ENCODE measurements at regions not wholly inside any gene's neighbourhood (a gene's known extent, or its start where the extent isn't known, plus 50 kb on each side); places are given as distances from the start of the nearest gene placed in this dataset.

DNA sequence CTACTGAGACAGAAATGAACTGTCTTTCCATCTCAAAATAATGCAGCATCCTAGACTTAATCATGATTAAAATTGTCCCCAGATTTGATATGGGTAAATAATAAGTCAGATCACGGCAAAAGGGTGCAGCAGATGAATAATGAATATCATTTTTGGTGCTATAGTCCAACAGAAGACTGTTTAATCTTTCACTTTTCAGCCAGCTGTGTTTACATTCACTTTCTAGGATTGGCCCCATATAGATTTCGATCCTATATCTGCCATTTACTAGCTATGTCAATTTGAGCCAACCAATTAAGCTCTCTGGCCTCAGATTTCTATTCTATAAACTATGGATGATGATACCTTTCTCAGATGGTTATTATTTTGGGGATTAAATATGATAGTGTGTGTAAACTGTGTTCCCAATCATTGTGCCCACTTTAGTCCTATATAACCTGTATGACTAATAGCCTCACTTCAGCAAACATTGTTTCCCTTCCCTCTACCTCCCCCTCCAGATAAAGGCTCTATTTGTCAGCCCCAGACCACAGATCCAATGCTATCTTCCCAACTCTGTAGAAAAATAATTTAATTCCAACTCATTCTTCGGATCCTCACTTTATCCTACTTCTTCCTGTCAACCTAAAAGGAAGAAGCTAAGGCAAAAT, 53.6 kb upstream of the NT5E start:
- Histone ChIP-seq H3K36me3 (replicated peaks) (no peaks in the 10 kb centered on the region), H3K4me1 (no peaks in the 10 kb centered on the region), H3K27me3 (ENCODE audit: low read depth) (no peaks in the 10 kb centered on the region), H3K4me3 (no peak overlapping the region), H3K9me3 (no peaks in the 10 kb centered on the region)
- no peak for DNase-seq (ENCODE audit: low spot score in 2 of 2)
- in situ Hi-C loops (cut with MboI; ENCODE audit: low sequenced_read_pairs): no loop called here

DNA sequence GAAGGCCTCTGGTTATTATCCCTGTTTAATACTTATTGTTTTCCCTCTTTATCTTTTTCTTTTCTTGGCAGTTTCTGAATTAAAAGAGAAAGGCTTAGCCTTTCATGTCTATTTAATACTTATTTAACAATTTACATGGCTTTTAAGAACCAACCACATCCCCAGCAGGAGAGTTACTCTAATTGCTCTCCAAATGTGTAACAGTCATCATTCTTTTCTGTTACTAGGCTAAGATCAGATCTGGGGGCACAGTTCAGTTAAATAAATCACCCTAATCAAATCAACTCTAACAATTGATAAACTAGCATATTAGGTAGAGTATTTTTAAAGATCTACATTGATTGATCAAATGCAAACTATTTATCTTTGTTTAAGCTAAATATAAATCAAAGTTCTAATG, 54.1 kb upstream of the NT5E start:
- Histone ChIP-seq H3K4me3 (no peak overlapping the region), H3K36me3 (replicated peaks) (no peaks in the 10 kb centered on the region), H3K9me3 (no peaks in the 10 kb centered on the region), H3K27me3 (ENCODE audit: low read depth) (no peaks in the 10 kb centered on the region), H3K4me1 (no peaks in the 10 kb centered on the region)
- no peak for DNase-seq (ENCODE audit: low spot score in 2 of 2)
- in situ Hi-C loops (cut with MboI; ENCODE audit: low sequenced_read_pairs): no loop called here

DNA sequence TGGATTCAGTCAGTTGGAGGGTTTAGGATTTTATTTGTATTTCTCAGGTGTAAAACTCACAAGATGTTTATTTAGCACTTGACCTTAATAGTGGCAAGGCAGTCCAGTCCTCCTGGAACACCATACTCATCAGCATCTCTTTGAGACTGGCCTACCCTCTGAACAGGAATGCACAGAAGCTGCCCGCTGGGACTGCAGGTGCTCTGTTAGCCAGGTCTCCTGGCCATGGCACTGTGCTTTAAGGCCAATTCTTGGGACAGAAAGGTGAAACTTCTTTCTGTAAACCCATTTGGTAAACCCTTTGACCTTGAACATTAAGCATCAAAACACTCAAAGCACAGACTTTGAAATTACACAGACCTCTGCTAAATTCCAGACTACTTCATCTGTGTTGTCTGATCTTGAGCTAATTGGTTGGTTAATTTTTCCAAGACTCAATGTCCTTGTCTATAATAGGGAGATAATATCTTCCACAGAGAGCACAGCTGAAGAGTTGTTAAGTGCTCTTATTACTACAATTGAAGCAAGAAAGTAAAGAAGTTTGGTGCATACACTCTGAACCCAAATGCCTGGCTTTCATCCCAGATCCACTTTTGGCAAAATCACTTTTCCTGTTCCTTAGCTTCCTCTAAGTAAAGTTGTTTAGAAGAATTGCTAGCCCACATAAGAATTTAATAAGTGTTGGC, 54.9 kb upstream of the NT5E start:
- H3K4me1 ChIP-seq: no peaks in the 10 kb centered on the region
- H3K4me3 ChIP-seq: no peak overlapping the region
- no peaks in the 10 kb centered on the region for H3K36me3 ChIP-seq (replicated peaks)
- no peaks in the 10 kb centered on the region for H3K9me3 ChIP-seq
- DNase-seq (ENCODE audit: low spot score in 2 of 2): no peak
- in situ Hi-C loops (cut with MboI; ENCODE audit: low sequenced_read_pairs): no loop called here
- no peaks in the 10 kb centered on the region for H3K27me3 ChIP-seq (ENCODE audit: low read depth)

DNA sequence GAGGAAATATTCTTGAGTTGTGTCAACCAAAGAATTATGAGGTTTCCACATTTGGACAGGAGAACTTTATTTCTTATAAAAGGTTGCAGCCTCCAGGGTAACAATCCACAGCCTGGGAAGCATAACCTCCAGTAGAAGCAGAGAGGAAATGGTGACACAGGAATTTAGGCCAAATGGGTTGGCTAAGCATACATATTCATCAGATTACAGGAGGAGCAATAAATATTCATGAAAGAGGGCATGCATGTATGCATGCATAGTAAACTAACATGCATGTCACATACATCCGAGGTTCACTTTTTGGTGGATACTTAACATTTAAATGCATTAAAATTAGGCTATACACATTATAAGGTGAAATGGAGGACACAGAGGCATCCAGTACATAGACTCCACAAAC, 55.7 kb upstream of the NT5E start:
- H3K36me3 ChIP-seq (replicated peaks): no peaks in the 10 kb centered on the region
- H3K4me3 ChIP-seq: no peak overlapping the region
- no peak for DNase-seq (ENCODE audit: low spot score in 2 of 2)
- in situ Hi-C loops (cut with MboI; ENCODE audit: low sequenced_read_pairs): no loop called here
- H3K4me1 ChIP-seq: no peaks in the 10 kb centered on the region
- no peaks in the 10 kb centered on the region for H3K27me3 ChIP-seq (ENCODE audit: low read depth)
- no peaks in the 10 kb centered on the region for H3K9me3 ChIP-seq

DNA sequence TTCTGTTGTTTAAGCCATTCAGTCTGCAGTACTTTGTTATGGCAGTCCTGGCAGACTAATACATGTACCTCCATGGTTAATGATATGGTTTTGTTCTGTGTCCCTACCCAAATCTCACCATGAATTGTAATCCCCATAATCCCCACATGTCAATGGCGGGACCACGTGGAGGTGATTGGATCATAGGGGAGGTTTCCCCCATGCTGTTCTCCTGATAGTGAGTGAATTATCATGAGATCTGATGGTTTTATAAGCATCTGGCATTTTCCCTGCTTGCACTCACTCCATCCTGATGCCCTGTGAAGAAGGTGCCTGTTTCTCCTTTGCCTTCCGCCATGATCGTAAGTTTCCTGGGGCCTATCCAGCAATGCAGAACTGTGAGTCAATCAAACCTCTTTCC, 57.5 kb upstream of the NT5E start:
- DNase-seq (ENCODE audit: low spot score in 2 of 2): no peak

DNA sequence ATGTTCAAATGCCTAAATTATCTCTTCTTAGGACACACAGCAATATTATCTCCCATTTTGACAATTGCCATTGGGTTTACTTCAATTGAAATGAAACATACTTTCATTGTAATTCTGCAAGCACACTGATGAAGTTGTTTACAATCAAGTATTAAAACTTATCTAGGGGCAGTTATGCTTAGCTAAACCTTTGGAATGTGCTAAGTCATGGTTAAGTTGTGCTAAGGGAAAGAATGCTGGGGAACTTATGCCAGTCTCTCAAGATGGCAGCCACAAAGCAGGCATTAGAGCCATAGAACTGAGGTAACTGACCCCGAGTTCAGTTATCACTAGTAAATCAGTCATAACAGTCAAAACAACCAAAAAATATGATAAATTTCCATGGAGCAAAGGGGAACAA, 59.1 kb upstream of the NT5E start:
- H3K27me3 ChIP-seq (ENCODE audit: low read depth): no peaks in the 10 kb centered on the region
- no peaks in the 10 kb centered on the region for H3K36me3 ChIP-seq (replicated peaks)
- no peak for DNase-seq (ENCODE audit: low spot score in 2 of 2)
- H3K4me1 ChIP-seq: no peaks in the 10 kb centered on the region
- H3K9me3 ChIP-seq: no peaks in the 10 kb centered on the region
- in situ Hi-C loops (cut with MboI; ENCODE audit: low sequenced_read_pairs): no loop called here
- no peak overlapping the region for H3K4me3 ChIP-seq

More for the DNA sequence above, 57.5 kb upstream of the NT5E start:
- Histone ChIP-seq H3K9me3 (no peaks in the 10 kb centered on the region), H3K36me3 (replicated peaks) (no peaks in the 10 kb centered on the region), H3K4me1 (no peaks in the 10 kb centered on the region), H3K4me3 (no peak overlapping the region), H3K27me3 (ENCODE audit: low read depth) (no peaks in the 10 kb centered on the region)
- in situ Hi-C loops (cut with MboI; ENCODE audit: low sequenced_read_pairs): no loop called here

DNA sequence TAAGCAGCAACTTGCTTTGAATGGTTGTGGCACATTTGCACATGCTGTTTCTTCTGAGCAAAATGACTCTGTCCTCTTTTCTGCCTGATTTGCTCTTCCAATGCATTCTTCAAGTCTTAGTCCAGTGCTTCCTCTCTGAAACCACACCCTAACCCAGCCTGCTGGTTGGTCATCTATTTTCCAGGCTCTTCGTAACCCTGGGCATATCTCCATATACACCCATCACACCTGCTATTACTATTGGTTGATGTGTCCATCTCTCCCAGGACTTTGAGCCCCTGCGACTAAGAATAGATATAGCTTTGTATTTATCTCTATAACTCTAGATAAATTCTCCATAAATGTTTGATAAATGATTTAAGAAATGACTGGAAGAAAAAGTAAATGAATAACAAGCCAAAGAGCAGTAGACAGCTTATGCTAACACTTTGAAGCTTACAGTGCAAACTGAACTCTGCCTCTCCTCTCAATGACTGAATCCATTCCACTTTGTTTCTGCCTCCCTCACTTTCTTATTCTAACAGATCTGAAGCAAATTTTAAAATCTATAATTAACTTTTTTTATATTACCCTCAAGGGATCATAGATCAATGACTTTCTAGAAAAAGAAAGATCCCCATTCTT, 59.7 kb upstream of the NT5E start:
- Histone ChIP-seq H3K4me1 (no peaks in the 10 kb centered on the region), H3K4me3 (no peak overlapping the region), H3K9me3 (no peaks in the 10 kb centered on the region), H3K27me3 (ENCODE audit: low read depth) (no peaks in the 10 kb centered on the region), H3K36me3 (replicated peaks) (no peaks in the 10 kb centered on the region)
- in situ Hi-C loops (cut with MboI; ENCODE audit: low sequenced_read_pairs): no loop called here
- DNase-seq (ENCODE audit: low spot score in 2 of 2): no peak

DNA sequence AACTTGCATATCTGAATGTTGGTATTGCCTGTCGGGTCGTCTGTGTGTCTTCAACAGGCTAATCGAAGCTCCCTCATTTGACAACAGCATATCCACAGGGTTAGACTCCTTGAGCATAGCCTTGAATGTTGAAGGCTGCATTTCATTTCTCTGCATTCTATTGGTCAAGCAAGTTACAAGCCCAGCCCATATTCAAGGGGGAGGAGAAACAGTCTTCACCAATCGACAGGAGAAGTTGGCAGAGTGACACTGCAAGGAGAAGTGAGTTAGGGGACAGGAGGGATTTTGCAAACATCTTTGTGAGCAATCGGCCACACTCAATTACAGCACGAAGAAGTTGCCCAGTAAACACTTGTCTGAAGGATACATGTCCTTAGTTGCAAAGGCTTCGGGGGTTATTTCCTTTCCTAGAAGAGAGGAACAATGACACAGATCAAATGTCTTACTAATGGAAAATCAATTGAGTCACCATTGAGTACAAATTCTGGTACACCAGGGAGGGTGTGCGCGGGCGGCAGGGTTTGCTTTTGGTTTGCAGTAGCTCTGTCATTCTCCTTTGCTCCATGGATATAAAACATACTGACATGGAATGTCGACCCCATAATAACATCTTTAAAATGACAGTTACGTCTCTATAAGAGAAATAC, 60.6 kb upstream of the NT5E start:
- DNase-seq (ENCODE audit: low spot score in 2 of 2): no peak
- Histone ChIP-seq H3K9me3 (no peaks in the 10 kb centered on the region), H3K4me1 (no peaks in the 10 kb centered on the region), H3K36me3 (replicated peaks) (no peaks in the 10 kb centered on the region), H3K27me3 (ENCODE audit: low read depth) (no peaks in the 10 kb centered on the region), H3K4me3 (no peak overlapping the region)
- in situ Hi-C loops (cut with MboI; ENCODE audit: low sequenced_read_pairs): no loop called here

DNA sequence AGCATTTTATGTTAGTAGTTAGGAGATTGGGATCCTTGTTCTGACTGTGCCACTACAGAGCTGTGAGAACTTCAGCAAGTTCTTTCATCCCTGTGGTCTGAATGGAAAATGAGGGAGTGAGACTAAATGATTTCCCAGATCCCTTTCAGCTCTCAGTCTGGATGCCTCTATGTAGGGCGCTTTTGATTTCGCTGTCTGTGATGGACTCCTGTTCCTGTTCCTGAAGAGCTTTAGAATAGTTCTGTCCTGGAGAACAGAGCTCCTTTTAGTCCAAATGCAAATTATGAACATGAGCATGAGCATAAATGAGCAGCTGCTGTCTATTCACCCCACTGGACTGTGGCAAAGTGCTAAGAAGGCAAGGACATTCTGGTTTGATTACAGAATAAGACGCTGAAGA, 61.4 kb upstream of the NT5E start:
- no peaks in the 10 kb centered on the region for H3K4me1 ChIP-seq
- H3K27me3 ChIP-seq (ENCODE audit: low read depth): no peaks in the 10 kb centered on the region
- H3K4me3 ChIP-seq: no peak overlapping the region
- no peak for DNase-seq (ENCODE audit: low spot score in 2 of 2)
- no peaks in the 10 kb centered on the region for H3K36me3 ChIP-seq (replicated peaks)
- in situ Hi-C loops (cut with MboI; ENCODE audit: low sequenced_read_pairs): no loop called here
- H3K9me3 ChIP-seq: no peaks in the 10 kb centered on the region

DNA sequence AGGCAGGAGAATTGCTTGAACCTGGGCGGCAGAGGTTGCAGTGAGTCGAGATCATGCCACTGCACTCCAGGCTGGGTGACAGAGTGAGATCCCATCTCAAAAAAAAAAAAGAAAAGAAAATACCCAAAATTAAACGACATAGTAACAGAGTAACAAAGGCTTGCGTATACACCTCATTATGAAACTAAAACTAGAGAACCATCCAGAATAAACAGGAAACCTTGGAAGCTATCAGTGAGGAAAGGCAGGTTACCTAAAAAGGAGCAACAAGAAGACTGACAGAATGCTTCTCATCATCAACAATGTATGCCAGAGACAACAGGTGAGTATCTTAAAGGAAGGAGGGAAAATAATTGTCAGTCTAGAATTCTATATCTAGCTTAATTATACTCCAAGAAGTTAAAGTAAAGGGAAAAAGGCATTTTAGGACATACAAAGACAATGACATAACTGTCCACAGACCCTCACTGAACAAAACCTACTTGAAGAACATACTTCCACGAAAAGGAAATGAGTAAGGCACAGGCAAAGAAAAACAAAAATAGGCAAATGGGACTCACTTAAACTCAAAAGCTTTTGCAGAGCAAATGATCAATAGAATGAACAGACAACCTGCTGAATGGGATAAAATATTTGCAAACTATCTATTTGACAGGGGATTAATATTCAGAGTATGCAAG, 64.1 kb upstream of the NT5E start:
- Histone ChIP-seq H3K36me3 (replicated peaks) (no peaks in the 10 kb centered on the region), H3K4me3 (no peak overlapping the region), H3K9me3 (no peaks in the 10 kb centered on the region), H3K4me1 (no peaks in the 10 kb centered on the region), H3K27me3 (ENCODE audit: low read depth) (no peaks in the 10 kb centered on the region)
- in situ Hi-C loops (cut with MboI; ENCODE audit: low sequenced_read_pairs): no loop called here
- no peak for DNase-seq (ENCODE audit: low spot score in 2 of 2)

DNA sequence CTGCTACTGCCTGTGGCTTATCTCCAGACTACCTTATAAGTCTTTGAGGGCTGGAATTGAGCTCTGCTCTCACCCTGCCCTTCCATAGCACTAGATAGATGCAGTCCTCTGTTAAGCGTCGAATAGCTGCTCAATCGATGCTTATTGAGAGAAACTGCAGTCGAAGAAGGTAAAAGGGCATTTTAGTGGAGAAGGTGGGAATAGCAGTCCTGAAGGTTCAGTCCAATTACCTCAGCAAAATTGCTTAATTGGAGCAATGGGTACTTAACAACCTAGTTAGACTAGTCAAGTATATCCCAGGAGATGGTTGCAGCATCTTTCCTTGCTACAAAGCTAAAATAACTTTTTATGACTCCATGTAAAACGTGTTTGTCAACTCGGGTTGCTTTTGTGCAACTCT, 66.8 kb upstream of the NT5E start:
- no peaks in the 10 kb centered on the region for H3K27me3 ChIP-seq (ENCODE audit: low read depth)
- no peaks in the 10 kb centered on the region for H3K9me3 ChIP-seq
- H3K4me1 ChIP-seq: no peaks in the 10 kb centered on the region
- no peaks in the 10 kb centered on the region for H3K36me3 ChIP-seq (replicated peaks)
- no peak overlapping the region for H3K4me3 ChIP-seq
- in situ Hi-C loops (cut with MboI; ENCODE audit: low sequenced_read_pairs): no loop called here
- no peak for DNase-seq (ENCODE audit: low spot score in 2 of 2)

DNA sequence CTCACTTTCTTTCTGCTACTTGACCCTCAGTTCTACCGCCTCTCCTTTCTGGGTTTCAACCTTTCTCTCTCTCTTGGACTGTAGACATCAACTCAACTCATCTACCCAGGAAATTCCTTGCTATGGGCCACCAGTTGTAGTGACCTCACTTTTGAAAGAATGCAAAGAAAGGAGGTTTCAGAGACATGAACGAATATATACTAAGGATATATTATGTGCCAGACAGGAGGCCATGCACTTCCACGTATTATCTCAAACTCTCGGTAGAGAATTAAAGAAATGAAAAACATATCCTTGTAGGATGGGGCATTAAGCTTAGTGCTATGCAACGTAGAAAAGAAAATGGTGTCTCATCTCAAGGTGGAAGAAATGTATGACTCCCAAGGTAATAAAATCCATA, 67.3 kb upstream of the NT5E start:
- DNase-seq (ENCODE audit: low spot score in 2 of 2): no peak
- in situ Hi-C loops (cut with MboI; ENCODE audit: low sequenced_read_pairs): no loop called here
- Histone ChIP-seq H3K4me3 (no peak overlapping the region), H3K4me1 (no peaks in the 10 kb centered on the region), H3K9me3 (no peaks in the 10 kb centered on the region), H3K27me3 (ENCODE audit: low read depth) (no peaks in the 10 kb centered on the region), H3K36me3 (replicated peaks) (no peaks in the 10 kb centered on the region)

DNA sequence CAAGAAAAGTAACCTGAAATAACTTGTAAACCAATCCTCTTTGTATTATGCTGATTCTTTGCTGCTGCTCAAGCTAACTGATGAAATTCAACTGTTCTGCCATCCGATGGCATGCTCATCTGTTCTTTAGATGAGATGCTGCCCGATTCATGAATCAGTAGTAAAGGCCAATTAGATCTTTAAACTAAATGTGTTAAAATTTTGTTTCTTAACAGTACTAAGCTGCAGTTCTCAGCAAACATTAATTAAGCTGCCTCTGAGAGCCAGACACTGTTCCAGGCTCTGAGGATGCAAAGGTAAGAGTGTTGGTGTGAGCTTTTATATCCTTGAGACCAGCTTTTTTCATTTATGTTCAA, 77.0 kb upstream of the NT5E start:
- no peak for DNase-seq (ENCODE audit: low spot score in 2 of 2)
- in situ Hi-C loops (cut with MboI; ENCODE audit: low sequenced_read_pairs): no loop called here
- Histone ChIP-seq H3K4me1 (no peaks in the 10 kb centered on the region), H3K27me3 (ENCODE audit: low read depth) (no peaks in the 10 kb centered on the region), H3K36me3 (replicated peaks) (no peaks in the 10 kb centered on the region), H3K9me3 (no peaks in the 10 kb centered on the region), H3K4me3 (no peak overlapping the region)
